ENCODE measurements at regions not wholly inside any gene's neighbourhood (a gene's known extent, or its start where the extent isn't known, plus 50 kb on each side); places are given as distances from the start of the nearest gene placed in this dataset.

- TF ChIP-seq CTCF (IDR thresholded peaks at IDR 0.05): no peak
- no peak for TF ChIP-seq POLR2A (IDR thresholded peaks at IDR 0.05)
- no peak for TF ChIP-seq POLR2AphosphoS5 (IDR thresholded peaks at IDR 0.05; ENCODE audit: insufficient read depth in 1 of 2, low read depth in 1 of 2)
These were observed 148.4 kb upstream of the FAM20A start for GRCh38 chr17:68749349-68750207.

Measured in vagina (tissue), 2 donors.